ENCODE measurements at regions not wholly inside any gene's neighbourhood (a gene's known extent, or its start where the extent isn't known, plus 50 kb on each side); places are given as distances from the start of the nearest gene placed in this dataset.

- CTCF ChIA-PET (ENCODE audit: partially characterized antibody) = interaction anchor here (0.8 kb wide), 1 partner anchor 16 kb away, joined by 3 read pairs; no protein-coding TSS in a partner anchor
- no peak overlapping the region for H3K9ac ChIP-seq (replicated peaks in 1 of 4; ENCODE audit: extremely low read depth in 1 of 4, low read depth in 3 of 4, low read length in 3 of 4)
- no peak overlapping the region for H3K14ac ChIP-seq (ENCODE audit: insufficient read length)
- no peak overlapping the region for H2BK5ac ChIP-seq (ENCODE audit: low read depth, low read length)
- POLR2A ChIA-PET (ENCODE audit: partially characterized antibody) = no interaction called here
- no peak overlapping the region for H3K23ac ChIP-seq (ENCODE audit: insufficient read length)
- no peak overlapping the region for H3K18ac ChIP-seq (ENCODE audit: extremely low read depth, low read length)
- no peak for FAIRE-seq
- H3K27me3 ChIP-seq (replicated peaks in 1 of 4; ENCODE audit: control insufficient read depth in 3 of 4, extremely low read depth in 1 of 4, insufficient read depth in 3 of 4, low read length in 3 of 4) = no peaks in the 10 kb centered on the region
- H3K4me1 ChIP-seq (replicated peaks in 1 of 4; ENCODE audit: control insufficient read depth in 3 of 4, insufficient read depth in 4 of 4, low read length in 3 of 4) = no peaks in the 10 kb centered on the region
- no peaks in the 10 kb centered on the region for H3K23me2 ChIP-seq (ENCODE audit: low read depth, low read length)
- H3K4me3 ChIP-seq (ENCODE audit: extremely low read depth in 1 of 4, insufficient read depth in 2 of 4, low read depth in 3 of 4, low read length in 4 of 4) = no peak overlapping the region
- WGBS, 2 experiments (ENCODE audit: extremely low coverage in 1 of 2, insufficient coverage in 1 of 2, insufficient read length in 1 of 2, insufficient replicate concordance in 2 of 2, low coverage in 1 of 2, low lambda C conversion rate in 2 of 2, missing lambda C conversion rate in 1 of 2) = 91% methylated on average over 4 of the region's 4 CpGs; no CpG with 5 or more reads in 1 of the 2 experiments
- no peaks in the 10 kb centered on the region for H4K20me1 ChIP-seq (replicated peaks in 1 of 2; ENCODE audit: control insufficient read depth in 1 of 2, insufficient read depth in 2 of 2, low read length in 2 of 2)
- no peaks in the 10 kb centered on the region for H3K36me3 ChIP-seq (ENCODE audit: control insufficient read depth in 2 of 4, insufficient read depth in 4 of 4, low read length in 3 of 4)
- H3K4ac ChIP-seq (replicated peaks; ENCODE audit: insufficient read length, low read depth, low read length) = no peak overlapping the region
- H2AFZ ChIP-seq (ENCODE audit: low read length) = no peak overlapping the region
- no peak overlapping the region for H2BK15ac ChIP-seq (ENCODE audit: low read length)
- TF ChIP-seq BCL11A (IDR thresholded peaks at IDR 0.05; ENCODE audit: low read depth in 2 of 2, low read length in 2 of 2) = no peak
- no peak for TF ChIP-seq POU5F1 (IDR thresholded peaks at IDR 0.05; ENCODE audit: low read depth, low read length)
- no peak for TF ChIP-seq CBX8 (IDR thresholded peaks at IDR 0.05; ENCODE audit: borderline replicate concordance, low read depth, low read length)
- no peak for TF ChIP-seq CHD2 (IDR thresholded peaks at IDR 0.05; ENCODE audit: low read length)
- no peak for TF ChIP-seq KDM1A (IDR thresholded peaks at IDR 0.05; ENCODE audit: borderline replicate concordance, low read length)
- TF ChIP-seq POLR2A (IDR thresholded peaks at IDR 0.05; ENCODE audit: control extremely low read depth in 1 of 2, low read depth in 2 of 2, low read length in 2 of 2) = no peak
- no peak for TF ChIP-seq POLR2AphosphoS5 (IDR thresholded peaks at IDR 0.05; ENCODE audit: low read depth, low read length)
- no peak for TF ChIP-seq ATF2 (IDR thresholded peaks at IDR 0.05; ENCODE audit: low read length)
- H4K5ac ChIP-seq (ENCODE audit: insufficient read length, low read depth, low read length) = no peak overlapping the region
- H3K79me2 ChIP-seq (ENCODE audit: control insufficient read depth in 1 of 2, insufficient read depth in 2 of 2, low read length in 2 of 2) = no peaks in the 10 kb centered on the region
- no peak overlapping the region for H2AK5ac ChIP-seq (ENCODE audit: low read depth, low read length)
- H2BK12ac ChIP-seq (ENCODE audit: low read depth, low read length) = no peak overlapping the region
- H2BK20ac ChIP-seq (ENCODE audit: low read length) = no peak overlapping the region
- no peak overlapping the region for H4K91ac ChIP-seq (replicated peaks; ENCODE audit: insufficient read length, low read length)
- no peak for DNase-seq (ENCODE audit: low read depth in 1 of 2, low spot score in 2 of 2)
- H4K8ac ChIP-seq (ENCODE audit: extremely low read depth, insufficient read depth, low read length) = no peak overlapping the region
- no peaks in the 10 kb centered on the region for H3K79me1 ChIP-seq (ENCODE audit: low read depth, low read length)
- H3K4me2 ChIP-seq (ENCODE audit: insufficient read depth in 1 of 2, low read depth in 2 of 2, low read length in 2 of 2) = no peak overlapping the region
- no peak overlapping the region for H3K27ac ChIP-seq (ENCODE audit: low read depth, low read length)
- peaks cover 2 to 9% of the 10 kb centered on the region in 2 experiments; a peak in 2 of 4 replicates for H3K9me3 ChIP-seq (ENCODE audit: insufficient read depth in 2 of 2, low read depth in 1 of 2, low read length in 1 of 2)
- H3K56ac ChIP-seq (replicated peaks; ENCODE audit: insufficient read length, low read depth, low read length) = no peak overlapping the region
- no peak overlapping the region for H2BK120ac ChIP-seq (replicated peaks; ENCODE audit: low read depth, low read length)
Observed at GRCh38 chr12:93158065-93158843, 219.5 kb upstream of the NUDT4 start.

All from H1 (cell line).